ENCODE measurements at regions not wholly inside any gene's neighbourhood (a gene's known extent, or its start where the extent isn't known, plus 50 kb on each side); places are given as distances from the start of the nearest gene placed in this dataset.

GRCh38 chr11:59272771-59273372 lies 60.1 kb upstream of the MPEG1 start:
- Histone ChIP-seq H2BK15ac (ENCODE audit: low read length) (no peak overlapping the region), H3K9ac (ENCODE audit: low read depth, low read length, poor library complexity) (no peak overlapping the region), H2AK5ac (ENCODE audit: low read depth, low read length) (no peak overlapping the region), H2AFZ (ENCODE audit: low read length) (no peak overlapping the region), H4K8ac (ENCODE audit: low read depth, low read length) (no peak overlapping the region), H3K18ac (ENCODE audit: low read length) (no peak overlapping the region), H3K79me1 (ENCODE audit: low read depth, low read length) (no peaks in the 10 kb centered on the region), H3K4me3 (ENCODE audit: low read length in 2 of 2) (no peak overlapping the region), H3K14ac (ENCODE audit: low read length) (no peak overlapping the region), H3K4ac (ENCODE audit: low read length) (no peak overlapping the region), H3K4me1 (ENCODE audit: control insufficient read depth in 2 of 2, insufficient read depth in 1 of 2, low read depth in 1 of 2, low read length in 2 of 2) (no peaks in the 10 kb centered on the region), H3K27ac (replicated peaks; ENCODE audit: low read length) (no peak overlapping the region), H3K36me3 (replicated peaks in 1 of 2; ENCODE audit: control insufficient read depth in 2 of 2, insufficient read depth in 2 of 2, low read length in 2 of 2) (no peaks in the 10 kb centered on the region), H2BK120ac (ENCODE audit: low read depth, low read length) (no peak overlapping the region), H3K23ac (ENCODE audit: low read depth, low read length, poor library complexity) (no peak overlapping the region), H3K27me3 (ENCODE audit: control insufficient read depth in 3 of 3, insufficient read depth in 3 of 3, low read depth in 1 of 3, low read length in 3 of 3) (peaks cover 0 to 15% (median 0%) of the 10 kb centered on the region in 3 experiments), H3K4me2 (ENCODE audit: insufficient read depth, low read length, poor library complexity, severe bottlenecking) (no peak overlapping the region), H2BK5ac (ENCODE audit: low read length) (no peak overlapping the region), H3K9me3 (replicated peaks in 1 of 2; ENCODE audit: control insufficient read depth in 2 of 2, insufficient read depth in 1 of 2, low read depth in 1 of 2, low read length in 2 of 2) (no peaks in the 10 kb centered on the region), H2BK12ac (ENCODE audit: low read length) (no peak overlapping the region), H4K91ac (ENCODE audit: low read depth, low read length, poor library complexity) (no peak overlapping the region)
- WGBS, 2 donors (ENCODE audit: extremely low coverage in 2 of 2, insufficient read length in 2 of 2, insufficient replicate concordance in 1 of 2): no CpG with 5 or more reads among the region's 6 CpGs
- DNase-seq (ENCODE audit: low spot score): no peak

- WGBS, 2 donors (ENCODE audit: extremely low coverage in 2 of 2, insufficient read length in 2 of 2, insufficient replicate concordance in 1 of 2): no CpG with 5 or more reads among the region's 4 CpGs
- Histone ChIP-seq H2AK5ac (ENCODE audit: low read depth, low read length) (no peak overlapping the region), H2AFZ (ENCODE audit: low read length) (no peak overlapping the region), H2BK5ac (ENCODE audit: low read length) (no peak overlapping the region), H3K4ac (ENCODE audit: low read length) (no peak overlapping the region), H3K27ac (replicated peaks; ENCODE audit: low read length) (no peak overlapping the region), H4K91ac (ENCODE audit: low read depth, low read length, poor library complexity) (no peak overlapping the region), H3K9ac (ENCODE audit: low read depth, low read length, poor library complexity) (no peak overlapping the region), H2BK12ac (ENCODE audit: low read length) (no peak overlapping the region), H3K36me3 (replicated peaks in 1 of 2; ENCODE audit: control insufficient read depth in 2 of 2, insufficient read depth in 2 of 2, low read length in 2 of 2) (no peaks in the 10 kb centered on the region), H2BK15ac (ENCODE audit: low read length) (no peak overlapping the region), H2BK120ac (ENCODE audit: low read depth, low read length) (no peak overlapping the region), H3K4me2 (ENCODE audit: insufficient read depth, low read length, poor library complexity, severe bottlenecking) (no peak overlapping the region), H3K14ac (ENCODE audit: low read length) (no peak overlapping the region), H3K23ac (ENCODE audit: low read depth, low read length, poor library complexity) (no peak overlapping the region), H3K18ac (ENCODE audit: low read length) (peak overlapping the region; percentile 40), H3K4me3 (ENCODE audit: low read length in 2 of 2) (no peak overlapping the region), H3K79me1 (ENCODE audit: low read depth, low read length) (no peaks in the 10 kb centered on the region), H4K8ac (ENCODE audit: low read depth, low read length) (no peak overlapping the region), H3K27me3 (ENCODE audit: control insufficient read depth in 3 of 3, insufficient read depth in 3 of 3, low read depth in 1 of 3, low read length in 3 of 3) (peaks cover 0 to 15% (median 0%) of the 10 kb centered on the region in 3 experiments), H3K4me1 (ENCODE audit: control insufficient read depth in 2 of 2, insufficient read depth in 1 of 2, low read depth in 1 of 2, low read length in 2 of 2) (peaks cover 0 to 3% of the 10 kb centered on the region in 2 donors), H3K9me3 (replicated peaks in 1 of 2; ENCODE audit: control insufficient read depth in 2 of 2, insufficient read depth in 1 of 2, low read depth in 1 of 2, low read length in 2 of 2) (no peaks in the 10 kb centered on the region)
- DNase-seq (ENCODE audit: low spot score): no peak
Measured at GRCh38 chr11:59271811-59272327, 59.1 kb upstream of the MPEG1 start.

- no peaks in the 10 kb centered on the region for H3K9me3 ChIP-seq (replicated peaks in 1 of 2; ENCODE audit: control insufficient read depth in 2 of 2, insufficient read depth in 1 of 2, low read depth in 1 of 2, low read length in 2 of 2)
- no peak overlapping the region for H3K14ac ChIP-seq (ENCODE audit: low read length)
- H2BK12ac ChIP-seq (ENCODE audit: low read length): no peak overlapping the region
- no peak overlapping the region for H2AK5ac ChIP-seq (ENCODE audit: low read depth, low read length)
- no peak overlapping the region for H2AFZ ChIP-seq (ENCODE audit: low read length)
- H3K4ac ChIP-seq (ENCODE audit: low read length): no peak overlapping the region
- no peaks in the 10 kb centered on the region for H3K36me3 ChIP-seq (replicated peaks in 1 of 2; ENCODE audit: control insufficient read depth in 2 of 2, insufficient read depth in 2 of 2, low read length in 2 of 2)
- H2BK5ac ChIP-seq (ENCODE audit: low read length): no peak overlapping the region
- H3K27ac ChIP-seq (replicated peaks; ENCODE audit: low read length): no peak overlapping the region
- H2BK15ac ChIP-seq (ENCODE audit: low read length): no peak overlapping the region
- H4K91ac ChIP-seq (ENCODE audit: low read depth, low read length, poor library complexity): no peak overlapping the region
- H3K9ac ChIP-seq (ENCODE audit: low read depth, low read length, poor library complexity): no peak overlapping the region
- H3K27me3 ChIP-seq (ENCODE audit: control insufficient read depth in 3 of 3, insufficient read depth in 3 of 3, low read depth in 1 of 3, low read length in 3 of 3): peaks cover 0 to 15% (median 0%) of the 10 kb centered on the region in 3 experiments
- no peak for DNase-seq (ENCODE audit: low spot score)
- no peak overlapping the region for H3K18ac ChIP-seq (ENCODE audit: low read length)
- WGBS, 2 donors (ENCODE audit: extremely low coverage in 2 of 2, insufficient read length in 2 of 2, insufficient replicate concordance in 1 of 2): no CpG with 5 or more reads among the region's 4 CpGs
- no peak overlapping the region for H3K4me2 ChIP-seq (ENCODE audit: insufficient read depth, low read length, poor library complexity, severe bottlenecking)
- no peak overlapping the region for H3K23ac ChIP-seq (ENCODE audit: low read depth, low read length, poor library complexity)
- H3K4me1 ChIP-seq (ENCODE audit: control insufficient read depth in 2 of 2, insufficient read depth in 1 of 2, low read depth in 1 of 2, low read length in 2 of 2): peaks cover 0 to 5% of the 10 kb centered on the region in 2 donors
- H3K4me3 ChIP-seq (ENCODE audit: low read length in 2 of 2): no peak overlapping the region
- H3K79me1 ChIP-seq (ENCODE audit: low read depth, low read length): no peaks in the 10 kb centered on the region
- no peak overlapping the region for H4K8ac ChIP-seq (ENCODE audit: low read depth, low read length)
- no peak overlapping the region for H2BK120ac ChIP-seq (ENCODE audit: low read depth, low read length)
Measured at GRCh38 chr11:59271247-59271755, 58.6 kb upstream of the MPEG1 start.

GRCh38 chr11:59267736-59268475 lies 55.2 kb upstream of the MPEG1 start:
- peak overlapping the region; percentile 4 for H3K18ac ChIP-seq (ENCODE audit: low read length)
- H4K8ac ChIP-seq (ENCODE audit: low read depth, low read length): no peak overlapping the region
- H2AK5ac ChIP-seq (ENCODE audit: low read depth, low read length): no peak overlapping the region
- no peak overlapping the region for H3K4me2 ChIP-seq (ENCODE audit: insufficient read depth, low read length, poor library complexity, severe bottlenecking)
- no peak overlapping the region for H2BK12ac ChIP-seq (ENCODE audit: low read length)
- no peak overlapping the region for H3K23ac ChIP-seq (ENCODE audit: low read depth, low read length, poor library complexity)
- no peak overlapping the region for H3K9ac ChIP-seq (ENCODE audit: low read depth, low read length, poor library complexity)
- H2BK15ac ChIP-seq (ENCODE audit: low read length): no peak overlapping the region
- peaks cover 0 to 8% (median 0%) of the 10 kb centered on the region in 3 experiments for H3K27me3 ChIP-seq (ENCODE audit: control insufficient read depth in 3 of 3, insufficient read depth in 3 of 3, low read depth in 1 of 3, low read length in 3 of 3)
- H2BK5ac ChIP-seq (ENCODE audit: low read length): no peak overlapping the region
- no peaks in the 10 kb centered on the region for H3K36me3 ChIP-seq (replicated peaks in 1 of 2; ENCODE audit: control insufficient read depth in 2 of 2, insufficient read depth in 2 of 2, low read length in 2 of 2)
- DNase-seq (ENCODE audit: low spot score): no peak
- H3K9me3 ChIP-seq (replicated peaks in 1 of 2; ENCODE audit: control insufficient read depth in 2 of 2, insufficient read depth in 1 of 2, low read depth in 1 of 2, low read length in 2 of 2): no peaks in the 10 kb centered on the region
- no peak overlapping the region for H2BK120ac ChIP-seq (ENCODE audit: low read depth, low read length)
- no CpG with 5 or more reads among the region's 7 CpGs for WGBS, 2 donors (ENCODE audit: extremely low coverage in 2 of 2, insufficient read length in 2 of 2, insufficient replicate concordance in 1 of 2)
- H3K27ac ChIP-seq (replicated peaks; ENCODE audit: low read length): no peak overlapping the region
- no peak overlapping the region for H3K14ac ChIP-seq (ENCODE audit: low read length)
- peaks cover 0 to 8% of the 10 kb centered on the region in 2 donors for H3K4me1 ChIP-seq (ENCODE audit: control insufficient read depth in 2 of 2, insufficient read depth in 1 of 2, low read depth in 1 of 2, low read length in 2 of 2)
- peak overlapping the region; percentile 10 for H3K4ac ChIP-seq (ENCODE audit: low read length)
- no peak overlapping the region for H2AFZ ChIP-seq (ENCODE audit: low read length)
- no peaks in the 10 kb centered on the region for H3K79me1 ChIP-seq (ENCODE audit: low read depth, low read length)
- no peak overlapping the region for H3K4me3 ChIP-seq (ENCODE audit: low read length in 2 of 2)
- H4K91ac ChIP-seq (ENCODE audit: low read depth, low read length, poor library complexity): no peak overlapping the region

All from neuronal stem cell (in vitro differentiated cells).